H1 (cell line): ENCODE measurements at regions not wholly inside any gene's neighbourhood (a gene's known extent, or its start where the extent isn't known, plus 50 kb on each side); places are given as distances from the start of the nearest gene placed in this dataset.

ENCODE experiments used
- CTCF ChIA-PET: fragments of 300-600 bp; sonication (Branson Sonifier 250); formaldehyde crosslinking; loops from one replicate; lab custom pipeline; 2021; ENCODE audit not compliant: partially characterized antibody; lab: Charles Lee
- POLR2A ChIA-PET: fragments of 300-600 bp; sonication (Branson Sonifier 250); formaldehyde crosslinking; loops from one replicate; lab custom pipeline; 2021; ENCODE audit warnings: inconsistent platforms; ENCODE audit not compliant: partially characterized antibody; lab: Charles Lee
- DNase-seq, 2 experiments: peaks; one replicate each; pipeline versions ENCODE4 v3.0.0 to v3.0.0-alpha.2; 2010 to 2022; ENCODE audit warnings: low spot score in 2 of 2, low read depth in 1 of 2, mixed read lengths in 1 of 2
- FAIRE-seq: peaks from 2 replicates; lab custom pipeline; 2011; peaks lifted over from hg19 to GRCh38; lab: Jason Lieb, UNC
- H2AFZ ChIP-seq: 2 replicates; pipeline ENCODE4 v1.8.1; 2012; ENCODE audit warnings: low read length, inconsistent platforms
- H2AK5ac ChIP-seq: 2 replicates; pipeline ENCODE4 v1.6.1; 2013; ENCODE audit warnings: low read depth, low read length
- H2BK120ac ChIP-seq: replicated peaks from 2 replicates; pipeline ENCODE3; 2013; ENCODE audit warnings: low read depth, low read length, inconsistent platforms
- H2BK12ac ChIP-seq: 2 replicates; pipeline ENCODE4 v1.6.1; 2013; ENCODE audit warnings: low read depth, low read length
- H2BK15ac ChIP-seq: 2 replicates; pipeline ENCODE4 v1.6.1; 2013; ENCODE audit warnings: low read length
- H2BK20ac ChIP-seq: 2 replicates; pipeline ENCODE4 v1.6.1; 2013; ENCODE audit warnings: low read length
- H2BK5ac ChIP-seq: 2 replicates; pipeline ENCODE4 v1.6.1; 2013; ENCODE audit warnings: low read depth, low read length
- H3K14ac ChIP-seq: 2 replicates; pipeline ENCODE4 v1.6.1; 2013; ENCODE audit warnings: inconsistent platforms; ENCODE audit not compliant: insufficient read length
- H3K18ac ChIP-seq: 2 replicates; pipeline ENCODE4 v1.6.1; 2013; ENCODE audit warnings: low read length; ENCODE audit errors: extremely low read depth
- H3K23ac ChIP-seq: 2 replicates; pipeline ENCODE4 v1.6.1; 2013; ENCODE audit warnings: inconsistent platforms; ENCODE audit not compliant: insufficient read length
- H3K23me2 ChIP-seq: 2 replicates; pipeline ENCODE4 v1.6.1; 2013; ENCODE audit warnings: low read depth, low read length
- H3K27ac ChIP-seq: 2 replicates; pipeline ENCODE4 v1.6.1; 2011; ENCODE audit warnings: low read depth, low read length, inconsistent platforms
- H3K27me3 ChIP-seq, 4 experiments: replicated peaks in 1 of 4; 1 replicate in 1 of 4; 2 replicates in 3 of 4; pipeline versions ENCODE4 v1.6.1 to v1.8.1; 2011 to 2013; ENCODE audit warnings: low read length in 3 of 4, mild to moderate bottlenecking in 3 of 4, inconsistent platforms in 2 of 4, mixed read lengths in 2 of 4, moderate library complexity in 1 of 4; ENCODE audit not compliant: control insufficient read depth in 3 of 4, insufficient read depth in 3 of 4; ENCODE audit errors: extremely low read depth in 1 of 4
- H3K36me3 ChIP-seq, 4 experiments: 2 replicates each; pipeline versions ENCODE4 v1.6.1 to v1.8.1; 2011 to 2013; ENCODE audit warnings: mild to moderate bottlenecking in 4 of 4, low read length in 3 of 4, moderate library complexity in 2 of 4, control low read depth in 1 of 4, inconsistent platforms in 1 of 4; ENCODE audit not compliant: insufficient read depth in 4 of 4, control insufficient read depth in 2 of 4
- H3K4ac ChIP-seq: replicated peaks from 2 replicates; pipeline ENCODE3; 2013; ENCODE audit warnings: low read length, low read depth, mixed read lengths, inconsistent platforms; ENCODE audit not compliant: insufficient read length
- H3K4me1 ChIP-seq, 4 experiments: replicated peaks in 1 of 4; 1 replicate in 1 of 4; 2 replicates in 3 of 4; pipeline versions ENCODE4 v1.6.1 to v1.8.1; 2011 to 2013; ENCODE audit warnings: low read length in 3 of 4, inconsistent platforms in 2 of 4, mixed read lengths in 1 of 4; ENCODE audit not compliant: insufficient read depth in 4 of 4, control insufficient read depth in 3 of 4
- H3K4me2 ChIP-seq, 2 experiments: 2 replicates each; pipeline versions ENCODE4 v1.6.1 to v1.8.1; 2011 to 2013; ENCODE audit warnings: low read depth in 2 of 2, low read length in 2 of 2, control low read depth in 1 of 2, inconsistent platforms in 1 of 2, mild to moderate bottlenecking in 1 of 2; ENCODE audit not compliant: insufficient read depth in 1 of 2
- H3K4me3 ChIP-seq, 4 experiments: fragments of 200-600, 300-600 bp in 1 of 4; sonication (generic), shearing (Covaris generic), sonication (Bioruptor Twin) in 1 of 4; 2 replicates each; pipeline versions ENCODE4 v1.5.1 to v1.8.1; 2011 to 2016; ENCODE audit warnings: low read length in 4 of 4, low read depth in 3 of 4, control low read depth in 2 of 4, inconsistent platforms in 2 of 4, mild to moderate bottlenecking in 2 of 4, mixed read lengths in 1 of 4, moderate library complexity in 1 of 4; ENCODE audit not compliant: insufficient read depth in 2 of 4; ENCODE audit errors: extremely low read depth in 1 of 4
- H3K56ac ChIP-seq: replicated peaks from 2 replicates; pipeline ENCODE3; 2013; ENCODE audit warnings: low read depth, mild to moderate bottlenecking, mixed read lengths, low read length, inconsistent platforms; ENCODE audit not compliant: insufficient read length
- H3K79me1 ChIP-seq: 2 replicates; pipeline ENCODE4 v1.6.1; 2013; ENCODE audit warnings: low read depth, low read length, control low read depth
- H3K79me2 ChIP-seq, 2 experiments: 2 replicates each; pipeline versions ENCODE4 v1.6.1 to v1.8.1; 2012 to 2013; ENCODE audit warnings: low read length in 2 of 2, mild to moderate bottlenecking in 2 of 2, inconsistent platforms in 1 of 2; ENCODE audit not compliant: insufficient read depth in 2 of 2, control insufficient read depth in 1 of 2
- H3K9ac ChIP-seq, 4 experiments: replicated peaks in 1 of 4; 1 replicate in 1 of 4; 2 replicates in 3 of 4; pipeline versions ENCODE4 v1.6.1 to v1.8.1; 2011 to 2013; ENCODE audit warnings: low read depth in 3 of 4, low read length in 3 of 4, control low read depth in 2 of 4, mild to moderate bottlenecking in 2 of 4, moderate library complexity in 2 of 4, inconsistent platforms in 1 of 4; ENCODE audit errors: extremely low read depth in 1 of 4
- H3K9me3 ChIP-seq, 2 experiments: 2 replicates each; pipeline versions ENCODE4 v1.6.1 to v1.8.1; 2012 to 2013; ENCODE audit warnings: mild to moderate bottlenecking in 2 of 2, moderate library complexity in 2 of 2, control low read depth in 1 of 2, inconsistent platforms in 1 of 2, low read depth in 1 of 2, low read length in 1 of 2, mixed read lengths in 1 of 2; ENCODE audit not compliant: insufficient read depth in 2 of 2
- H4K20me1 ChIP-seq, 2 experiments: replicated peaks in 1 of 2; 2 replicates each; pipeline versions ENCODE3 to v1.8.1; 2011 to 2013; ENCODE audit warnings: inconsistent platforms in 2 of 2, low read length in 2 of 2, mild to moderate bottlenecking in 1 of 2; ENCODE audit not compliant: insufficient read depth in 2 of 2, control insufficient read depth in 1 of 2
- H4K5ac ChIP-seq: 2 replicates; pipeline ENCODE4 v1.6.1; 2013; ENCODE audit warnings: low read length, low read depth, mixed read lengths, inconsistent platforms; ENCODE audit not compliant: insufficient read length
- H4K8ac ChIP-seq: 2 replicates; pipeline ENCODE4 v1.8.0; 2013; ENCODE audit warnings: mild to moderate bottlenecking, moderate library complexity, low read length, inconsistent platforms; ENCODE audit not compliant: insufficient read depth; ENCODE audit errors: extremely low read depth
- H4K91ac ChIP-seq: replicated peaks from 2 replicates; pipeline ENCODE3; 2013; ENCODE audit warnings: low read length, mixed read lengths, inconsistent platforms; ENCODE audit not compliant: insufficient read length
- MAFK ChIP-seq: IDR thresholded peaks from 2 replicates; pipeline ENCODE4 v1.6.1; 2012; ENCODE audit warnings: low read depth, mild to moderate bottlenecking, improper control_type of control experiment, low read length
- TBP ChIP-seq: IDR thresholded peaks from 2 replicates; pipeline ENCODE4 v1.6.1; 2011; ENCODE audit warnings: low read depth, low read length, improper control_type of control experiment
- WGBS, 2 experiments: shearing (Covaris generic) in 1 of 2; methylation state at CpG; one replicate each; pipeline versions ENCODE4 v1.1.6 to v1.1.7; 2013 to 2015; ENCODE audit warnings: low lambda C conversion rate in 2 of 2, mixed read lengths in 2 of 2, inconsistent platforms in 1 of 2, low coverage in 1 of 2, missing lambda C conversion rate in 1 of 2; ENCODE audit not compliant: insufficient replicate concordance in 2 of 2, insufficient coverage in 1 of 2, insufficient read length in 1 of 2; ENCODE audit errors: extremely low coverage in 1 of 2, missing lambda C conversion rate in 1 of 2; 5-methylcytosine and 5-hydroxymethylcytosine counted together
- TF ChIP-seq, protein P1 (sequence below): IDR thresholded peaks from 2 replicates; pipeline ENCODE4 v1.6.1; 2012; ENCODE audit warnings: inconsistent platforms

DNA sequence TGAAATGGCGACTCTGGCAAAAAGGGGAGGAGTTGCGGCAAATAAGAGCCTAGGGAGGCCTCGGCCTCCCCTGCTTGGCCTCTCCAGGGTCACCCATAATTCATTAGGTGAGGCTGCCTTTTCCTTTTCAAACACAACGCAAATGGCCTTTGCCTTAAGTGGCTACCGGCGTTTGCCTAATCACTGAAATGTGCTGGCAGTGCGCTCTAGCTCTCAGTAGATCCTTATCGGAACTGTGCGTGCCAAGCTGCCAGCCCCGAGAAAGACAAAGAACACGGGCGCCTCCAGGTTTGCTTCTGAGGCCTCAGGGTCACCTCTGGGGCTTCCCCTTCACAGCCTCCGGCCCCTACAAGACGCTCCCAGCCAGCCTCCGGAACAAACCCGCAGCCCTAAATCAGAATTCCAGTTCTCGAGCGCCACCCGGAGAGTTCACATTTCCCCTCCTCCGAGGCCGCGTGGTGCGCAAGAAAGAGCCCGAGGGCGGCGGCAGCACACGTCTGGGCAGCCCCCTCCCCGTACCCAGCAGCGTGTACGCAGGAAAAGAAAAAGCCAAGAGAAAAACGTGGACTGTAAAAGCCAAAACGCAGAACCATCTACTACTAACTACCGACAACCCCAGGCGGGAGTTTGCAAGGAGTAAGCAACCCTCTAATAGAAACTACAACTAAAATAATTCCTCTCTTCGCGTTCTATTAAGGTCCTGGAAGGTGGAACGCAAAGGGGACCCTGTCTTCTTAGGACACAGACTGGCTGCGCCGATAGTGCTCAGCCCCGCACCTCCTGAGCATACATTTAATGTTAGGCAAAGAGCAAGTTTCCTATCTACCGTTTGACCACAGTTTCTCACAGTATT lies 76.5 kb upstream of the BCOR start:
- no peak overlapping the region for H2AFZ ChIP-seq
- FAIRE-seq, result no peak

More for the DNA sequence above, 76.5 kb upstream of the BCOR start:
- peak overlapping the region in 3 of 4 experiments; percentile 21 to 62 (median 62); a peak in 6 of 7 replicates for H3K9ac ChIP-seq
- H3K36me3 ChIP-seq, result no peaks in the 10 kb centered on the region
- H4K8ac ChIP-seq, result no peak overlapping the region
- DNase-seq, result peak in 1 of 2 experiments; percentile 50
- no peak overlapping the region for H3K4ac ChIP-seq
- H4K5ac ChIP-seq, result peak overlapping the region; percentile 44
- no peak overlapping the region for H2BK20ac ChIP-seq
- 0 out of 2 replicates have a peak overlapping the region, but pooled peaks have one; percentile 75 for H2AK5ac ChIP-seq
- no peaks in the 10 kb centered on the region for H4K20me1 ChIP-seq
- H2BK15ac ChIP-seq, result no peak overlapping the region
- peak overlapping the region; percentile 84; the same call in 1 of the 2 replicates for H2BK12ac ChIP-seq
- H3K18ac ChIP-seq, result peak overlapping the region; percentile 97
- H3K56ac ChIP-seq, result no peak overlapping the region
- H2BK120ac ChIP-seq, result no peak overlapping the region
- peak overlapping the region; percentile 52; the same call in 1 of the 2 replicates for H2BK5ac ChIP-seq
- H3K23ac ChIP-seq, result no peak overlapping the region
- H3K4me2 ChIP-seq, result peak overlapping the region; percentile 64 to 79
- peak overlapping the region; percentile 52; the same call in 1 of the 2 replicates for H3K27ac ChIP-seq
- 6% methylated on average over 26 of the region's 41 CpGs; no CpG with 5 or more reads in 1 of the 2 experiments for WGBS, 2 experiments
- TF ChIP-seq MAFK, result no peak
- TF ChIP-seq TBP, result peak; percentile 12; the same call in 1 of the 2 replicates
- TF ChIP-seq, protein P1, sequence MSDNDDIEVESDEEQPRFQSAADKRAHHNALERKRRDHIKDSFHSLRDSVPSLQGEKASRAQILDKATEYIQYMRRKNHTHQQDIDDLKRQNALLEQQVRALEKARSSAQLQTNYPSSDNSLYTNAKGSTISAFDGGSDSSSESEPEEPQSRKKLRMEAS, result peak; percentile 29; the same call in 1 of the 2 replicates
- peaks cover 0 to 7% (median 0%) of the 10 kb centered on the region in 4 experiments; a peak in 2 of 7 replicates for H3K27me3 ChIP-seq
- H3K79me1 ChIP-seq, result no peaks in the 10 kb centered on the region
- ChIA-PET CTCF (interaction anchor here (0.6 kb wide), 1 partner anchor 67 kb away, joined by 3 read pairs; no protein-coding TSS in a partner anchor), POLR2A (interaction anchor here (0.7 to 2.3 kb wide), 12 partner anchors 9 to 93 kb away, joined by 3 to 9 read pairs (median 4); no protein-coding TSS in a partner anchor)
- peaks cover 1 to 25% (median 9%) of the 10 kb centered on the region in 4 experiments; a peak in 6 of 7 replicates for H3K4me1 ChIP-seq
- H3K9me3 ChIP-seq, result no peaks in the 10 kb centered on the region
- peaks cover 7% of the 10 kb centered on the region; the same call in 1 of the 2 replicates for H3K23me2 ChIP-seq
- peak overlapping the region; percentile 40 to 69 (median 54) for H3K4me3 ChIP-seq
- no peak overlapping the region for H4K91ac ChIP-seq
- H3K14ac ChIP-seq, result no peak overlapping the region
- peaks cover 0 to 31% of the 10 kb centered on the region in 2 experiments; a peak in 2 of 4 replicates for H3K79me2 ChIP-seq
